ENCODE measurements at regions not wholly inside any gene's neighbourhood (a gene's known extent, or its start where the extent isn't known, plus 50 kb on each side); places are given as distances from the start of the nearest gene placed in this dataset.

- no peak for TF ChIP-seq CTCF (IDR thresholded peaks at IDR 0.05)
These were observed 1340.4 kb downstream of the XPNPEP1 start for GRCh38 chr10:108582888-108583287.

- TF ChIP-seq CTCF (IDR thresholded peaks at IDR 0.05) = no peak
These were observed 1340.9 kb downstream of the XPNPEP1 start for GRCh38 chr10:108582387-108582786.

GRCh38 chr10:108578258-108578657 is 1345.1 kb downstream of the XPNPEP1 start:
- no peak for TF ChIP-seq CTCF (IDR thresholded peaks at IDR 0.05)

GRCh38 chr10:108574233-108574632 is 1349.1 kb downstream of the XPNPEP1 start:
- TF ChIP-seq CTCF (IDR thresholded peaks at IDR 0.05) = no peak

GRCh38 chr10:108568824-108569223 is 1354.5 kb downstream of the XPNPEP1 start:
- TF ChIP-seq CTCF (IDR thresholded peaks at IDR 0.05) = no peak

GRCh38 chr10:108567899-108568752 is 1355.2 kb downstream of the XPNPEP1 start:
- no peak for TF ChIP-seq CTCF (IDR thresholded peaks at IDR 0.05)

- no peak for TF ChIP-seq CTCF (IDR thresholded peaks at IDR 0.05)
These were observed 1356.8 kb downstream of the XPNPEP1 start for GRCh38 chr10:108566316-108567107.
